ENCODE measurements at regions not wholly inside any gene's neighbourhood (a gene's known extent, or its start where the extent isn't known, plus 50 kb on each side); places are given as distances from the start of the nearest gene placed in this dataset.
"Not testable (repeated sequence)": the region's sequence is repeated elsewhere in the genome, so short reads cannot be mapped to it uniquely, and the experiment has no call there.

DNA sequence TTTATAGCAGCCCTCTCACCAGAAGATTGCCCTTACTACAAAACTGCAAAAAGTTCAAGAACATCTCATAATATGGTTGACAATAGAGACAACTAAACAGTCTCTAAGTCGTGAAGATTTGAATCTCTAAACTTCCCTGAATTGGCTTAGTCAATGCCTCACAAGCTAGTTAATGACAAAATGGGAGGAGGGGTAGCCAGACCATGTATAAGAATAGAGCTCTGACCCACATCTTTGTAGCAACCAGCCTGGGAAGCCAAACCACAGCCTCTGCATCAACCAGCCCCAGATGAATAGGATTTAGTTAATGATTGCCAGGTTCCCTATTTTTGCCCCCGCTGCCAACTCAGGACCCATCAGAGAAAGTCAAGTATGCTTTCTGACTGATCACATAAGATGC, 1265.9 kb upstream of the PCDH10 start:
- DNase-seq (ENCODE audit: low read depth), result not testable (repeated sequence)

DNA sequence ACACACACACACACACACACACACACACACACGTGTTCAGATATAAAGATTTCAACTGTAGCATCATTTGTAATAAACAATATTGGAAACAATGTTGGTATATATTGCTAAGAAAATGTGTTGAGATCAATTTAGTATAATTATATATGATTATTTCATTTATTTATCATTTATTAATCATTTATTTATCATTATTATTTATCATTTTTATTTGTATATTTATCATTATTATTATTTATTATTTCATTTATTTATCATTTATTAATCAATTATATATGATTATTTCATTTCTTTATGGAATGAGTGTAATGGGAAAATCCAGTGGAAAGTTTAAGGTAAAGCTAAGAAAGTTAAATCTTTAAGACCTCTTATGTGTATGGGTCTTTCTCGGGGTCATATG, 1223.4 kb upstream of the PCDH10 start:
- not testable (repeated sequence) for DNase-seq (ENCODE audit: low read depth)

DNA sequence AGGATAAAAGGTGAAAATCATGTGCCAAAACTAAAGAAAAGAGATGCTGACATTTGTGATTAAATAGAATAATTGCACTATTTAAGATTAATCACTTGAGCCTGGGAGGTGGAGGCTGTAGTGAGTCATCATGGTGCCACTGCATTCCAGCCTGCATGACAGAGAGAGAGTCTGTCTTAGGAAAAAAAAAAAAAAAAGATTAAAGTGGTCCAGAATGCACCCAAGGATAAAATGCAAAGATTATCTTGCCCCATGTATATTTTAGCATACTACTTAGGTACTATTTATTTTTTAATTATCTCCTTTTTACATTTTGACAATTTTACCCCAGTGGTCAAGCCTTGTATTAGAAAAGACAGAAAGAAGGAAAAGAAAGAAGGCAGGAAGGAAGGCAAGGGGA, 1181.4 kb upstream of the PCDH10 start:
- DNase-seq (ENCODE audit: low read depth), result not testable (repeated sequence)

DNA sequence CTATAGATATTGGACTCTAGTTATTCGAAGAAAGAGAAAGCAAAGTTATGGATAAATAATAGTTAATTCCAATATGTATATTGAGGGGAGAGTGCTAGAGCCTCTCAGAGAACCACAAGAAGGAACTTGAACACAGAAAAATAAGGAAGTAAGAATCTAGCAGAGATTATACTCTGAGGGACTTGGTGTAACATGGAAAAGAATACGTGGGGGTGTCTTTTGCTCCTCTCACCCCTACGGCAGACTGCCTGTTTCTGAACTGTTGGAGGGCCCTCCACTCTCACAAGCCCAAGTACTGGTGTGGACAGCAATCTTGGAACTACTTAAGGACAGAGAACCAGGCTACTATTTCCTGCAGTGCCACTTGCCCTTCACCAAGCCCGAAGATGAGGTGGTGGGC, 1174.4 kb upstream of the PCDH10 start:
- DNase-seq (ENCODE audit: low read depth), result no peak

DNA sequence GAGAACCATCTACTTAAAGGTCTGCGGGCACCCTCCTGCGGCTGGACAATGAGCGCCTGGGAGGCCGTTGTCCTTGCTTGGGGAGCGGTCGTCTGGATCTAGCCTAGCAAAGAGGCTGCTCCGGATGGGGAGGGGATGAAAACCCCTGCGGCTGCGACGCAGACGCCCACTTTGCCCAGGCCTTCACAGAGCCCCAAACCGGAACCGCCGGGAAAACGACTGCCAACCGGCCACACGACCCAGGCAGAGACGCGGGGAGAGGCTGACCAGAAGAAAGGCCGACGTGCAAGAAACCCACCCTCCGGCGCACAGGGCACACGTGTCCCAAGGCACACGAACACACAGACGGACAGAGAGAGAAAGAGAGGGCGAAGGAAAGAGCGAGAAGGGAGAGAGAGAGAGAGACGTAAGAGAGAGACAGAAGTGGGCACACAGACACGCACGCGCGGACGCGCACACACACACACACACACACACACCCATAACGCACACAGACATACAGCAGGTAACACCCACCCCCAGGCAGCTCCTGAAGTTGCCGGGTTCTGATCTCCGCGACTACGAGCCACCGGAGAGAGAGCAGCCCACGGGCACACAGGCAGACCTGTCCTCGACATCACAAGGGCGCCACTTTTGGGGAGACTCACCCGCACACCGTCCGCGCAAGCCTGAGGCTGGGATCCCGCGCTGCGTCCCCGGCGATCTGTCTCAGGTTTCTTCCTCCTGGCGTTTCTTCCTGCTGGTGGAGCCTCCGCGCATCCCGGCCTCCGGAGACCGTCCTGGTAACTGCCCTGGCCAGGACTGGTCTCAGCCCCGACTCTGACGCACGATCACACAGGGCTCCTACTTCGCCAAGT, 1173.6 kb upstream of the PCDH10 start:
- not testable (repeated sequence) for DNase-seq (ENCODE audit: low read depth)

DNA sequence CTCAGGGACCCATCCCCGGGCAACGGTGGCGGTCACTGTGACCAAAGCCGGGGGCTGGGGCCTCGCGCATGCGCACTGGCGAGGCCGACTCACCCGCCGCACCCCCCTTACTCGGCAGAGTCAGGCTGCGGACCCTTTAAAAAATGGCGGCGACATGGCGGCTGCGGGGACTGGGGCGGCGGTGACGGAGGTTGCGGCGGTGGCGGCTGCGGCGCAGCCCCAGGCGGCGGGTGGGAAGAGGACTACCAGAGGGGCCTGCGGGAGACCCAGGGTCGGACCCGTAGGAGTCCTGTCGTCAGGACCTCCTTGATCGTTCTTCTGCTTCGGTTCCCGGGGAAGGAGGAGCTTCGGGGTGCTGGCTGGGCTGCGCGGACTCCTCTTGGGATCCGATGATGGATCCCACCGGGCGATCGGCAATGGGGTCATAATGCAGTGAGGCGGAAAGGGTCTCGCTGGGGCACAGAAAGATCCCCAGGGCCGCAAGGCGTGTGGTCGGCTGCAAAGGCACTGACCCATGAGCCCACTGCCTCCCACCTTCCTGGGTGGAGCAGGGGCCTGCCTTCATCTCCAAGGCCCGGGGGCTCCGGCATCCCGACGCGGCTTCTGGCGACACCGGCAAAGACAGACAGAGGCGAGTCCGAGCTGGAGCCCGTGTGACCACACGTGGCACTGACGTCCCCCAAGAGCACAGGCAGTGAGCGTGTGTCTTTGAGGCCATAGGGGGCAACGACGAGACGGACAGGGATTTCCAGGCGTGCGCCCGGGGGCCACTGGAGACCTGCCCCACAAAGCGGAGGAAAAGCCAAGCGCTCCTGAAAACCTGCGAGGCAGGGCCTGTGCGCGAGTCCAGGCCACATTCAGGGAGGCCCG, 1172.7 kb upstream of the PCDH10 start:
- not testable (repeated sequence) for DNase-seq (ENCODE audit: low read depth)

DNA sequence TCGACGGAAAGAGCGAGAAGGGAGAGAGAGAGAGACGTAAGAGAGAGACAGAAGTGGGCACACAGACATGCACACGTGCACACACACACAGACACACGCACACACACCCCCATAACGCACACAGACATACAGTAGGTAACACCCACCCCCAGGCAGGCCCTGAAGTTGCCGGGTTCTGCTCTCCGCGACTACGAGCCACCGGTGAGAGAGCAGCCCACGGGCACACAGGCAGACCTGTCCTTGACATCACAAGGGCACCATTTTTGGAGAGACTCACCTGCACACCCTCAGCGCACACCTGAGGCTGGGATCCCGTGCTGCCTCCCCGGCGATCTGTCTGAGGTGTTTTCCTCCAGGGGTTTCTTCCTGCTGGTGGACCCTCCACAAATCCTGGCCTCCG, 1171.0 kb upstream of the PCDH10 start:
- DNase-seq (ENCODE audit: low read depth), result no peak

DNA sequence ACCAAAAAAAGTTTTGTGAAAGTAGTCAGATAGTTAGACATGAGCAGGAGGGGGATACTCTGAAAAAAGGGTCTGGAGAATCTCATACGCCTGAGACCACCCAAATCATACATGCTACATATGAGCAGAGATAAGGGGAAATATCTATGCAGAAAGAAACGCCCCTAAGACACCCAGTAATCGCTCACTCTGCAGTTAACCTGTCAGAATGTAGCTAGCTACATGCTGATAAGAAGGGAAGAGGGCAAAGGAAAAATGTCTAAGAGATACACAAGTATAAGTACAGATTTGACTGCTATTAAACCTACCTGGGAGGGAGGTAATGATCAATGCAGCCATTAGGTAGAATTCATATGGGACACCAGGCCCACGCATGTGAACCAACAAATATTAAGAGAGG, 1159.5 kb upstream of the PCDH10 start:
- DNase-seq (ENCODE audit: low read depth), result no peak

DNA sequence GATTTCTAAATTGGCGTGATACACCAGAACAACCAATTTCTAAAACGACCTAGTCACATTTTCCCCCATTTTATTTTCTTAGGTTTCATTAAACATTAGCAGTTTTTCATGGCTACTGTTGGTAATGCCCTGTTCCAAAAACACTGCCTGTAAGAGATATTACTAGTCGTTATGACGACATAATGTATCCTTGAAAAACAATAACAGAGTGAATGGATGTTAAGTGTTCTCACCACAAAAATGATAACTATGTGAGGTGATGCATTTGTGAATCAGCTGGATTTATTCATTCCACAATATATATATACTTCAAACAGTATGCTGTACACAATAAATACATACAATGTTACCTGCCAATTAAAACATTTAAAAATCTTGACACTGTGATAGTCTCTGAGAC, 1147.6 kb upstream of the PCDH10 start:
- no peak for DNase-seq (ENCODE audit: low read depth)

DNA sequence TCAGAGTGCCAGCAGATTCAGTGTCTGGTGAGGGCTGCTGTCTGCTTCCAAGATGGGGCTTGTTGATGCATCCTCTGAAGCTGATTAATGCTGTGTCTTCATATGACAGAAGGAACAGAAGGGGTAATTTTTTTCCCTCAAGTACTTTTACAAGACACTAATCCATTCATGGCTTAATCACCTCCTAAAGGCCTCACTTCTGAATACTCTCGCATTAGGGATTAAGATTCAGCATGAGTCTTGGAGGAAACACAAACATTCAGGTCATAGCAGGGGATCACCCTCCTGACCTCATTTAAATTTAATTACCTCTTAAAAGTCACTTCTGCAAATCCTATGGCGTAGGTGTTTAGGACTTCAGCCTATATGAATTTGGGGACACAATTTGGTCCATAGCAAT, 1145.5 kb upstream of the PCDH10 start:
- no peak for DNase-seq (ENCODE audit: low read depth)

DNA sequence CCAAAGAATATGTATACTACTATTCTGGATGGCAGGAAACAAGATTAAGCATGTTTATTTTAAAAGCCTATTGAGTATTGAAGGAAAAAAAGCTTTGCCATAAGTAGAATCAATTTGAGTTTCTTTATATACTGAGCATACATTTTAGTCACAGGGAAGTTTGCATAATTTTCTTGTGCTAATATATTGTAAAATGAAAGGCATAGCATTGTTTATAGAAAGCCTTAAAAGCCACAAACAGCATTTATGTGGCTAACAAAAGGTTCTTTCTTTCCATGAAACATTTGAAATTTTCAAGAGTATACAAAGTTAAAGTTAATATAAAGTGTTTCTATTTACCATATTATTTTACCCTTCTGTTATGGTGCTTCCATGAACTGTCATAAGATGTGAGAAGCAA, 1133.8 kb upstream of the PCDH10 start:
- no peak for DNase-seq (ENCODE audit: low read depth)

DNA sequence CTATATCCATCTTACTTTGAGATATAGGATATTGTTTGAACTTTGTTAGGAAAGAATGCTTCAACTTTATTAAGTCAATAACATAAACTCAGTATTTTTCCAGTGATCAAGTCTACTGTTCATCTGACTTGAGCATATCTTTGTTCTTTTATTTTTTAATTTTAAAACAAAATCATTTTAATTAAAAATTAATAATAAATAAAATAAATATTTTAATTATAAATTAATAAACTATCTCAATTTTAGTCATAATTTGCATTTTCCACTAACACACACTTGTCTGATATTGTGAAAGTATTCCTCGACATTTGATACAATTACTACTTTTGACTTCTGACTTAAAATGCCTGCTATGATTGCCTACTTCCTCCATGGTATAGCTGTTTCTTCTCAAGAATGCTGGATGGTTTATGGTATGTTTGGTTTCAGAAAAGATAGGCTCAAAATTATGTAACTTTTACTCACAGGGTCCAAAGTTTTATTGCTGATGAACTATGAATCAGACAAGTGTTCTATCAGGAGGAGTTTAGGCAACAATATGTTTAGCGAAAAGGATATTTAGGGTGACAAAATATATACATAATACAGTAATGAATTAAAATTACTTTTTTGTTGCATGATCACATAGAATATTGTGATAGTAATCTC, 1132.3 kb upstream of the PCDH10 start:
- no peak for DNase-seq (ENCODE audit: low read depth)

DNA sequence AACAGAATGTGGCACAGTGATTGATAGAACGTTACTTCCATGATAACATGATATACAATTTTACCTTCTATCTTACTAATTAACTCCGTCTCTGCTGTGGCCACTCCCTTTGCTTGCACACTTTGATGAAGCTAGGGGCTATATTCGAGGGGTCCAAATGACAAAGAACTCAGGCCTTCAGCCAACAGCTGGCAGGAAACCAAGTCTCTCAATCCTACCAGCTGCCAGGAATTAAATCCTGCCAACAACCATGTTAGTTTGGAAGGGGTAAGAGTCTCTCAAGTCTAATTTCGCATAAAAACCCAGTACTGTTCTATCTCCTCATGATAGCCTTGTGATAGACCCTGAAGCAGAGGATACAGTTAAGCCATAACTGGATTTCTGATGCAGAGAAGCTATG, 1122.9 kb upstream of the PCDH10 start:
- no peak for DNase-seq (ENCODE audit: low read depth)

DNA sequence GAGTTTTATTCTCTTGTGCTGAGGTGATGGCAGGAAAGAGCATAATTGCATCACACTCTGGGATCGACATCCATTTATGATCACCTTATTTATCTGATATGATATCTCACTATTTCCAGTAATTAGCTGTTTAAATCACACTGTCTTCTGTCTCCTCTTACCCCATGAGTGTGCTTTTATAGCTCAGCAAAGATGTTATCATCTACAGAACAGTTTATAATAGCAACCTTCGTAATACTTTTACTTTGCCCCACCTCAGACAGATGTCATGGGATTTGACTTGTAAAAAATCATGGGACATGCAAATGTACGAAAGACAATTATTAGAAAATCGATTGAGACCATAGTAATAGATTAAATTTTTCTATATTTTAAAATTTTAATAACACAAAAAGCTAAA, 1122.3 kb upstream of the PCDH10 start:
- DNase-seq (ENCODE audit: low read depth), result no peak

DNA sequence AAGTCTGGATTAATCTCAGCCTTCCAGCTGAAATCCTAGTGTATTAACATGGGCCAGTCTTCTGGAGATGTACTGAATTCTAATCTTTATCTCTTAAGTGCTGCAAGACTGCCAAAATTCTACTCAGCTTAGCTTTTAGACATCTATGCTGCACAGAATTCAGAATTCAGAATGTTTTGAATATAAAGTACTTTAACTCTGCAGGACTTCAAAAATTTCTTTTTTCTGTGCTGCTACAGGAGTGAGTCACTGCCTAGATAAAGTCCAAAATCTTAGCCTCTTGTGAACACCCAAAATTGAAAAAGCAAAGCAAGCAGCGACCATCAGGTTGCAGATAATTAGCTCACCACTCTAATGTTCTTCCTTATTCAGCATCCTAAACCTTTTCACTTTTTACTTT, 1092.6 kb upstream of the PCDH10 start:
- no peak for DNase-seq (ENCODE audit: low read depth)

DNA sequence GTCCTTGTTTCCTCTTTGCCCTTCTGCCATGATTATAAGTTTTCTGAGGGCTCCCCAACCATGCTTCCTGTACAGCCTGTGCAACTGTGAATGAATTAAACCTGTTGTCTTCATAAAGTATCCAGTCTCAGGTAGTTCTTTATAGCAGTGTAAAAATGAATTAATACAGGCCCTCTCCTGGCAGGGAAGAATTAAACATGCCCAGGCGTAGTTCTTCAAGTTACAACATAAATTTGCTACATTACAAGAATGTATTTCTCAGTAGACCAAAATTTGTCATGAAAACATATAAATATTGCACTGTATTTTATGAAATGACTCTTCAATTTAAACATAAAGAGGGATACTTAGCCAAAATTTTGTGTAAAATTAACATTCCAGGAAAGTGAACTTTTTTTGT, 1089.9 kb upstream of the PCDH10 start:
- no peak for DNase-seq (ENCODE audit: low read depth)

DNA sequence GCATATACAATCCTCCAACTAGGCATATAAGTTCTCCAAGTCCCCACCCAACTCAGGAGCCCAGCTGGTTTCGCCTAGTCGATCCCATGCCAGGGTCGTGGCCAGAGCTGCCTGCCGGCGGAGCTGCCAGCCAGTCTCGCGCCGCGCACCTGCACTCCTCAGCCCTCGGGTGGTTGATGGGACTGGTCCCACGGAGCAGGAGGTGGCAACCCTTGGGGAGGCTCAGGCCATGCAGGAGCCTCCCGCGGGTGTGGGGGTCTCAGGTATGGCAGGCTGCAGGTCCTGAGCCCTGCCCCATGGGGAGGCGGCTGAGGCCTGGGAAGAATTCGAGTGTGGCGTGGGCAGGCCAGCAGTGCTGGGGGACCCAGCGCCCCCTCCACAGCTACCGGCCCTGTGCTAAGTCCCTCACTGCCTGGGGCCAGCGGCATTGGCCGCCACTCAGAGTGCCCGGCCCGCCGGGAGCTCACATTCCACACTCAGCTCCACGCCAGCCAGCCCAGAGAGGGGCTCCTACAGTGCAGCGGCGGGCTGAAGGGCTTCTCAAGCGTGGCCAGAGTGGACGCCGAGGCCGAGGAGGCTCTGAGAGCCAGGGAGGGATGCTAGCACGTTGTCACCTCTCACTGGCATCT, 1086.4 kb upstream of the PCDH10 start:
- no peak for DNase-seq (ENCODE audit: low read depth)

DNA sequence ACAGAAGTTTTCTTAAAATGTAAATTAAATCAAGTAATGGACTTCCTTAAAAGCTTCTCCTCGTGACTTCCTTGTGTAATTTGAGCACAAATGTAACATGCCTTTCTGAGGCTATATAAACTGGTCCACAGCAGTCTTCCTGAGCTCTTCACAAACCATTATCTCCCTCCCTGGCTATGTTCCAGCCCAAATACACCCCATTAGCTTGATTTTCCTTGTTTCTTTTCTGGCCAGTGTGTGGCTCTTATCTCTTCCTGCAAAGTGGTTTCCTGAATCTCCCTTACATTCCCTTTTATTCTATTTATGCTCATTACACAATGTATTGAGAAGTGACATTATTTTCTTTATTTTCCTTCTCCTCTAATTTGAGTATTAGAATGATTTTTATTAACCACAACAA, 1085.3 kb upstream of the PCDH10 start:
- no peak for DNase-seq (ENCODE audit: low read depth)

DNA sequence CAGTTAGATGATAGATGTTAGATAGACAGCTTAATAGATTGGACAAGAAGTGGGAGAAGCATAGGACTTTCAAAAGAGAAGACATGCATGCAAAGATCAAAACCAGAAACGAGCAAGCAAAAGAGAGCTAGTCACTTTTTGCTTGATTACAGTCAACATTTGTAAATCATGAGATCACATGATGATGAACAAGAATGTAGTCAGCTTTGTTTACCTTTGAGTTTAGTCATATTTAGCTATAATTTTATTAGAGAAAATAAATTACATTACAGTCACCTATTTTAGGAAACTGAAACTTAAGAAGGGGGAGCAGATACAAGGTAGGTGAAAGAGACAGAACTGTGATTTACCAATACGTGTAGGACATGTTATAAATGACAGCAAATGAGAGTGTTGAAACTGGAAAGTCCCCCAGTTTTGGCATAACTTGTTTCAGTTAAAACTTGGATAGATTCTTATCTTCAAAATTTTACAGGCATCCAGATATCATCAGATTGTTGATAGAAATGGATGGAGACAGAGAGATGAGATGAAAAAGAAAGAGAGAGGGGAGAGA, 1083.1 kb upstream of the PCDH10 start:
- DNase-seq (ENCODE audit: low read depth), result no peak

DNA sequence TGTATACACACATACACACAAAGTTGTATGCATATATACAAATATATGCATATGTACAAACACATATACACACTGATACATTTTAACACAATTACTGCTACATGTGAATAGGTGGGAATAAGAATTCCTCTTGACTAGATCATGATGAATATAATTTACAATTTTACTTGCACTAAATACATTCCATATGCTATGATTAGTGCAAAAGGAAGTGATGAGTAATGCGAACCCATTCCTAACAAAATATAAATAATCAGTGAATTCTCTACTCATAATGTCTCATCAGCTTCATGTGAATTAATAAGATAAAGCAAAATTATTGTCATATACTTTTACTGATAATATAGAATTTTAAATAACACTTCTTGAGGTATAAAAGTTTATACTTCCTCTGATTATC, 1077.3 kb upstream of the PCDH10 start:
- DNase-seq (ENCODE audit: low read depth), result no peak

DNA sequence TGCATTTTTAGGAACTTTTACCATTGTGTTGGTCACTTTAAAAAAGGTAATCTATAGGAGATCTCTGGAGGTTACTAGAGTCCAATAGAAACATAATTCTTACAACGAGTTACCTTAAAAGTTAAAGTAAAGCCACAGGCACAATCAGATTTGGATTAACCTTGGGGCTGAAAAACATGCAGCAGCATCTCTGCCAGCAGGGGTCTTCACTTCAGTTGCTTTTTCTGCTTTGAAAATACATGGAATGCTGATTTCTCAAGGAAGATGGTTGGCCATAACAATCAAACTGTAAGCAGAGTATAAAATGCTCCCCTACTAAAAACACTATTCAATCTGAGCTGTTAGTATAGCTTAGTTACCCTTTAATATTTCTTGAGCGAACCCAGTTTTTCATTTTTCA, 1072.3 kb upstream of the PCDH10 start:
- DNase-seq (ENCODE audit: low read depth), result no peak

DNA sequence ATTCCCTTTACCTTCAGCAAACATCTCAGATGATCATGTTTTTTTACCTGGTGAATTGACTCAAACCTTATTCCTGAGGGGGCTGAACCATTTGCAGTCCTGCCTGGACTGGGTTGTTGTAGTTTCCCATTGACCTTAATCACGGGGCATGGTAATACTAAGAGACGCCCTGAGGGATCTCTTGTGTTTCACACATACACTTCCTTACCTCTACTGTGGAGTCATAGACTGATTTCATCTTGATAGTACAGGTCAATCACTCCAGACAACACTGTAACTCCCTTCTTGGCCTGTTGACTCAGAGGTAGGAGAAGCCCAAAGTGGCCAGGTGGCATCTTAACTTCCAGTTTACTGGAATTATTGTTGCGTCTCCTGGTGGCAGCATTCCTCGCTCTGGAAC, 1064.0 kb upstream of the PCDH10 start:
- DNase-seq (ENCODE audit: low read depth), result no peak

Data from activated gamma-delta T cell treated with anti-CD3 and anti-CD28 coated beads, Interleukin-2, amount 50 U/mL, for 16 hours (primary cell).